SK-N-SH (cell line): ENCODE measurements at regions not wholly inside any gene's neighbourhood (a gene's known extent, or its start where the extent isn't known, plus 50 kb on each side); places are given as distances from the start of the nearest gene placed in this dataset.

Experiments used
- CTCF ChIA-PET: fragments of 300-600, 350-600 bp; formaldehyde crosslinking; extraction: SDS; loops from one replicate; lab custom pipeline; 2021; lab: Yijun Ruan, JAX
- POLR2A ChIA-PET: fragments of 350-600 bp; sonication (Branson Sonifier 250); formaldehyde crosslinking; extraction: SDS; loops from one replicate; lab custom pipeline; 2020; ENCODE audit warnings: antibody characterized with exemption, inconsistent platforms; lab: Yijun Ruan, JAX
- DNase-seq: peaks from one replicate; pipeline ENCODE4 v3.0.0; 2012
- H2AFZ ChIP-seq: fragments of 200-600 bp; sonication (generic); 2 replicates; pipeline ENCODE4 v1.8.1; 2016; ENCODE audit warnings: antibody characterized with exemption, mild to moderate bottlenecking, low read depth
- H3F3A ChIP-seq: fragments of 200-600 bp; sonication (generic); replicated peaks from 2 replicates; pipeline ENCODE3; 2016; ENCODE audit warnings: antibody characterized with exemption, mild to moderate bottlenecking; ENCODE audit not compliant: insufficient read depth
- H3K27ac ChIP-seq, 2 experiments: fragments of 200-500 bp in 1 of 2; fragments of 200-600 bp in 1 of 2; sonication (Bioruptor generic) in 1 of 2; sonication (generic), shearing (Covaris generic) in 1 of 2; 2 replicates each; pipeline versions ENCODE4 v1.5.1 to v1.6.1; 2014 to 2016; ENCODE audit warnings: low read depth in 2 of 2, inconsistent platforms in 1 of 2, low read length in 1 of 2, mild to moderate bottlenecking in 1 of 2, mixed read lengths in 1 of 2
- H3K27me3 ChIP-seq: fragments of 200-600 bp; sonication (generic), shearing (Covaris generic); 2 replicates; pipeline ENCODE4 v1.6.1; 2016; ENCODE audit warnings: mixed run types; ENCODE audit not compliant: insufficient read depth
- H3K36me3 ChIP-seq, 2 experiments: fragments of 200-500 bp in 1 of 2; fragments of 200-600 bp in 1 of 2; sonication (Bioruptor generic) in 1 of 2; sonication (generic) in 1 of 2; replicated peaks in 1 of 2; 2 replicates each; pipeline versions ENCODE3 to v1.5.1; 2014 to 2016; ENCODE audit warnings: low read length in 1 of 2, mild to moderate bottlenecking in 1 of 2; ENCODE audit not compliant: insufficient read depth in 2 of 2, control insufficient read depth in 1 of 2
- H3K4me1 ChIP-seq, 2 experiments: fragments of 200-500 bp in 1 of 2; fragments of 200-600 bp in 1 of 2; sonication (Bioruptor generic) in 1 of 2; sonication (generic), shearing (Covaris generic) in 1 of 2; 2 replicates each; pipeline versions ENCODE4 v1.5.1 to v1.6.1; 2014 to 2016; ENCODE audit warnings: low read depth in 1 of 2, low read length in 1 of 2, mixed run types in 1 of 2; ENCODE audit not compliant: insufficient read depth in 2 of 2, control insufficient read depth in 1 of 2
- H3K4me2 ChIP-seq: fragments of 200-600 bp; sonication (generic), shearing (Covaris generic); 2 replicates; pipeline ENCODE4 v1.6.1; 2017; ENCODE audit warnings: mixed run types
- H3K4me3 ChIP-seq, 2 experiments: fragments of 200-500 bp in 1 of 2; fragments of 200-600 bp in 1 of 2; sonication (Bioruptor generic) in 1 of 2; sonication (generic), shearing (Covaris generic) in 1 of 2; 2 replicates each; pipeline versions ENCODE4 v1.5.1 to v1.8.1; 2014 to 2016; ENCODE audit warnings: low read depth in 2 of 2, inconsistent platforms in 1 of 2, low read length in 1 of 2, mild to moderate bottlenecking in 1 of 2, mixed read lengths in 1 of 2, moderate library complexity in 1 of 2
- H3K79me2 ChIP-seq: fragments of 200-600 bp; sonication (generic); 2 replicates; pipeline ENCODE4 v1.8.1; 2017; ENCODE audit warnings: mild to moderate bottlenecking; ENCODE audit not compliant: insufficient read depth
- H3K9ac ChIP-seq: fragments of 200-600 bp; sonication (generic); 2 replicates; pipeline ENCODE4 v1.6.1; 2017; ENCODE audit warnings: mixed run types
- H3K9me2 ChIP-seq: fragments of 200-600 bp; sonication (generic); 2 replicates; pipeline ENCODE4 v1.6.1; 2017; ENCODE audit warnings: mixed run types
- H3K9me3 ChIP-seq: fragments of 200-600 bp; sonication (generic); 2 replicates; pipeline ENCODE4 v1.6.1; 2017; ENCODE audit warnings: mixed run types, mild to moderate bottlenecking, moderate library complexity
- H4K20me1 ChIP-seq: fragments of 200-600 bp; sonication (generic); 2 replicates; pipeline ENCODE4 v1.6.1; 2017; ENCODE audit warnings: mild to moderate bottlenecking, mixed run types; ENCODE audit not compliant: insufficient read depth
- EP300 ChIP-seq, 2 experiments: IDR thresholded peaks; 2 replicates each; pipeline versions ENCODE4 v1.4.0 to v1.6.1; 2012; ENCODE audit warnings: borderline replicate concordance in 1 of 2, low read depth in 1 of 2, low read length in 1 of 2
- FOXJ3 ChIP-seq: sonication (generic); formaldehyde crosslinking; IDR thresholded peaks from 2 replicates; pipeline ENCODE4 v1.5.1; 2020; ENCODE audit warnings: mild to moderate bottlenecking, missing genetic modification reagents
- FOXM1 ChIP-seq: IDR thresholded peaks from 2 replicates; pipeline ENCODE4 v1.4.0; 2012; ENCODE audit warnings: low read depth, mild to moderate bottlenecking
- GATA2 ChIP-seq: sonication (generic); formaldehyde crosslinking; IDR thresholded peaks from 2 replicates; pipeline ENCODE4 v1.5.0; 2020; ENCODE audit warnings: mild to moderate bottlenecking, missing genetic modification reagents
- JUND ChIP-seq: IDR thresholded peaks from 2 replicates; pipeline ENCODE4 v1.4.0; 2012
- NFIC ChIP-seq: IDR thresholded peaks from 2 replicates; pipeline ENCODE4 v1.4.0; 2012; ENCODE audit warnings: borderline replicate concordance
- NRF1 ChIP-seq: IDR thresholded peaks from 2 replicates; pipeline ENCODE4 v1.6.1; 2012; ENCODE audit warnings: low read depth, mild to moderate bottlenecking, low read length
- POLR2AphosphoS5 ChIP-seq: IDR thresholded peaks from 2 replicates; pipeline ENCODE4 v1.6.1; 2012; ENCODE audit warnings: low read depth, low read length
- REST ChIP-seq: IDR thresholded peaks from 2 replicates; pipeline ENCODE4 v1.6.1; 2012; ENCODE audit warnings: mild to moderate bottlenecking, low read depth, low read length, moderate library complexity
- RFX5 ChIP-seq: IDR thresholded peaks from 2 replicates; pipeline ENCODE4 v1.6.1; 2012; ENCODE audit warnings: mild to moderate bottlenecking, improper control_type of control experiment, low read length
- SIN3A ChIP-seq: IDR thresholded peaks from 2 replicates; pipeline ENCODE4 v1.6.1; 2012; ENCODE audit warnings: low read depth, mild to moderate bottlenecking, low read length, moderate library complexity, borderline replicate concordance
- TAF1 ChIP-seq: IDR thresholded peaks from 2 replicates; pipeline ENCODE4 v1.6.1; 2012; ENCODE audit warnings: low read depth, mild to moderate bottlenecking, low read length, moderate library complexity, borderline replicate concordance
- TCF12 ChIP-seq: IDR thresholded peaks from 2 replicates; pipeline ENCODE4 v1.4.0; 2012
- TEAD4 ChIP-seq: IDR thresholded peaks from 2 replicates; pipeline ENCODE4 v1.4.0; 2012; ENCODE audit warnings: mild to moderate bottlenecking, borderline replicate concordance; ENCODE audit not compliant: insufficient read depth
- USF1 ChIP-seq: IDR thresholded peaks from 2 replicates; pipeline ENCODE4 v1.4.0; 2012; ENCODE audit warnings: low read depth, borderline replicate concordance
- YY1 ChIP-seq: IDR thresholded peaks from 2 replicates; pipeline ENCODE4 v1.4.0; 2012; ENCODE audit warnings: low read depth, mild to moderate bottlenecking
- WGBS: methylation state at CpG from one replicate; pipeline ENCODE4 v1.1.6; 2017; ENCODE audit warnings: low lambda C conversion rate; 5-methylcytosine and 5-hydroxymethylcytosine counted together
- TF ChIP-seq, protein P1 (sequence below): IDR thresholded peaks from 2 replicates; pipeline ENCODE4; 2012

DNA sequence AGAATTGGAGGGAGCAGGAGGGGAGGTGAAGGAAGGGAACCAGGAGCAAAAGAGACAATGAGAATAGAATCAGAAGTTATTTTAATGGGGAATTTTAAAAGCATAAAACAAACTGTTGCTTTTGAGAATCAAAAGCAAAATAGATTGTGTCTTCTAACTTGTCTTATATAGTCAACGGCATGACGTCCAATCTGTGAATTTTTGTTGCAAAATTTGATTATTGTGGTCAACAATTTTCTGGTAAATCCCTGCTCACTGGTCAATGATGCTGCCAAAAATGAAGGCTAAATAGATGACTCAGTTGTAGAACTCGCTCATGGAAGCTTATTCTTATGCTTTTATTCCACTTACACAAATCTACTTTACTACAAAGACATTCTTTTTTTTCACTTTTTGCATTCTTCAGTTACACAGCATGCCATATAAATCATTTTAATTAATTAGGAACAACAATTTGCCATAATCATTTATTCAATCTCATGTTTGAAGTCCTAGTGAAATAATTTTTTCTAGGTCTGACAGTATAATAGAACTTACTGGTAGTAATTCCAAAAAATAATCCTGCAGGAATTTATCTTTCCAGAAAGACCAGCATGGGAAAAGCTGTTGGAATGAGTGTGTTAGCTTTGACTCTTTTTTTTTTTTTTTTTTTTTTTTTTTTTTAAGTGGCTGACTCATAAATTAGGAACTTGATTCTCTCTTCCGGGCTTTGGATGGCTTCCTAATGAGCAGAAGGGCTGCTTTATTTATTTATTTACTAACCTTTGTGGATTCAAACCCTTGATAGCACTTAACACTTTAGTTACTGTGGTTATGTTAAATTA lies 256.9 kb downstream of the SPRY2 start (continued):
- TF ChIP-seq GATA2 (no peak), REST (no peak), RFX5 (no peak), USF1 (no peak), NRF1 (no peak), YY1 (no peak)

GRCh38 chr13:80083081-80083852 lies 257.7 kb downstream of the SPRY2 start:
- Histone ChIP-seq H3K4me2 (peak overlapping the region; percentile 70), H3K9me3 (no peaks in the 10 kb centered on the region), H4K20me1 (no peaks in the 10 kb centered on the region), H3K9me2 (no peaks in the 10 kb centered on the region), H3K27me3 (no peaks in the 10 kb centered on the region), H3K36me3 (no peaks in the 10 kb centered on the region), H3K27ac (peak overlapping the region; percentile 84 to 95), H3K4me1 (peaks cover 10 to 22% of the 10 kb centered on the region in 2 experiments; a peak in 3 of 4 replicates), H3K79me2 (no peaks in the 10 kb centered on the region), H3K4me3 (peak overlapping the region; percentile 23 to 38; a peak in 2 of 4 replicates), H2AFZ (peak overlapping the region; percentile 32; the same call in 1 of the 2 replicates), H3K9ac (peak overlapping the region; percentile 50; the same call in 1 of the 2 replicates), H3F3A (peaks cover 31% of the 10 kb centered on the region)
- ChIA-PET CTCF (no interaction called here), POLR2A (no interaction called here)
- 35% methylated on average over 6 of the region's 6 CpGs for WGBS
- no peak for DNase-seq
- TF ChIP-seq, protein P1, sequence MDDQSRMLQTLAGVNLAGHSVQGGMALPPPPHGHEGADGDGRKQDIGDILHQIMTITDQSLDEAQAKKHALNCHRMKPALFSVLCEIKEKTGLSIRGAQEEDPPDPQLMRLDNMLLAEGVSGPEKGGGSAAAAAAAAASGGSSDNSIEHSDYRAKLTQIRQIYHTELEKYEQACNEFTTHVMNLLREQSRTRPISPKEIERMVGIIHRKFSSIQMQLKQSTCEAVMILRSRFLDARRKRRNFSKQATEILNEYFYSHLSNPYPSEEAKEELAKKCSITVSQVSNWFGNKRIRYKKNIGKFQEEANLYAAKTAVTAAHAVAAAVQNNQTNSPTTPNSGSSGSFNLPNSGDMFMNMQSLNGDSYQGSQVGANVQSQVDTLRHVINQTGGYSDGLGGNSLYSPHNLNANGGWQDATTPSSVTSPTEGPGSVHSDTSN = peak; percentile 66
- TF ChIP-seq FOXM1 = 0 out of 2 replicates have a peak, but pooled peaks have one; percentile 2
- TF ChIP-seq YY1 = 0 out of 2 replicates have a peak, but pooled peaks have one; percentile 29
- TF ChIP-seq EP300 (IDR thresholded peaks at IDR 0.05; ENCODE audit: borderline replicate concordance in 1 of 2, low read depth in 1 of 2, low read length in 1 of 2) = peak; percentile 36 to 62; a peak in 3 of 4 replicates
- no peak for TF ChIP-seq FOXJ3 (CRISPR knock-in tag)
- TF ChIP-seq TEAD4 = 0 out of 2 replicates have a peak, but pooled peaks have one; percentile 36
- peak; percentile 66; the same call in 1 of the 2 replicates for TF ChIP-seq POLR2AphosphoS5
- peak; percentile 16; the same call in 1 of the 2 replicates for TF ChIP-seq JUND
- TF ChIP-seq TCF12 = peak; percentile 63
- TF ChIP-seq NFIC = peak; percentile 78
- no peak for TF ChIP-seq TAF1
- TF ChIP-seq SIN3A = no peak; the same call in 1 of the 2 replicates
